KOPT-K1 (cell line): ENCODE measurements at regions not wholly inside any gene's neighbourhood (a gene's known extent, or its start where the extent isn't known, plus 50 kb on each side); places are given as distances from the start of the nearest gene placed in this dataset.

Experiments
- H3K27ac ChIP-seq: fragments of 200-600 bp; sonication (generic); 2 replicates; pipeline ENCODE4 v1.5.1; 2016; ENCODE audit warnings: antibody characterized with exemption, mild to moderate bottlenecking, low read depth, low read length; ENCODE audit not compliant: poor library complexity, severe bottlenecking
- H3K36me3 ChIP-seq: fragments of 200-600 bp; sonication (generic); 2 replicates; pipeline ENCODE4 v1.5.1; 2017; ENCODE audit warnings: antibody characterized with exemption, mild to moderate bottlenecking, low read length, moderate library complexity; ENCODE audit not compliant: insufficient read depth
- H3K9me3 ChIP-seq: fragments of 200-600 bp; sonication (generic); 2 replicates; pipeline ENCODE4 v1.5.1; 2017; ENCODE audit warnings: antibody characterized with exemption, low read length, mild to moderate bottlenecking; ENCODE audit not compliant: insufficient read depth, poor library complexity, severe bottlenecking

- H3K9me3 ChIP-seq, result no peaks in the 10 kb centered on the region
- no peaks in the 10 kb centered on the region for H3K36me3 ChIP-seq
- H3K27ac ChIP-seq, result no peak overlapping the region
Observed at GRCh38 chr5:87686975-87687374, 274.2 kb upstream of the CCNH start.

GRCh38 chr5:87686018-87686417 is 273.3 kb upstream of the CCNH start:
- H3K36me3 ChIP-seq, result no peaks in the 10 kb centered on the region
- no peak overlapping the region for H3K27ac ChIP-seq
- H3K9me3 ChIP-seq, result no peaks in the 10 kb centered on the region

GRCh38 chr5:87674235-87674634 is 261.5 kb upstream of the CCNH start:
- H3K36me3 ChIP-seq, result no peaks in the 10 kb centered on the region
- H3K9me3 ChIP-seq, result no peaks in the 10 kb centered on the region
- H3K27ac ChIP-seq, result no peak overlapping the region

- no peaks in the 10 kb centered on the region for H3K36me3 ChIP-seq
- no peaks in the 10 kb centered on the region for H3K9me3 ChIP-seq
- no peak overlapping the region for H3K27ac ChIP-seq
Observed at GRCh38 chr5:87671146-87671545, 258.4 kb upstream of the CCNH start.

GRCh38 chr5:87665166-87665565 is 252.4 kb upstream of the CCNH start:
- H3K36me3 ChIP-seq, result no peaks in the 10 kb centered on the region
- no peaks in the 10 kb centered on the region for H3K9me3 ChIP-seq
- H3K27ac ChIP-seq, result no peak overlapping the region

GRCh38 chr5:87661784-87662566 is 249.2 kb upstream of the CCNH start:
- H3K9me3 ChIP-seq, result no peaks in the 10 kb centered on the region
- H3K27ac ChIP-seq, result no peak overlapping the region
- no peaks in the 10 kb centered on the region for H3K36me3 ChIP-seq

GRCh38 chr5:87653242-87653641 is 240.5 kb upstream of the CCNH start:
- H3K36me3 ChIP-seq, result no peaks in the 10 kb centered on the region
- no peaks in the 10 kb centered on the region for H3K9me3 ChIP-seq
- no peak overlapping the region for H3K27ac ChIP-seq

GRCh38 chr5:87650284-87650683 is 237.6 kb upstream of the CCNH start:
- no peak overlapping the region for H3K27ac ChIP-seq
- no peaks in the 10 kb centered on the region for H3K9me3 ChIP-seq
- no peaks in the 10 kb centered on the region for H3K36me3 ChIP-seq

GRCh38 chr5:87649455-87649854 is 236.7 kb upstream of the CCNH start:
- no peak overlapping the region for H3K27ac ChIP-seq
- no peaks in the 10 kb centered on the region for H3K36me3 ChIP-seq
- H3K9me3 ChIP-seq, result no peaks in the 10 kb centered on the region

GRCh38 chr5:87645224-87645623 is 232.5 kb upstream of the CCNH start:
- Histone ChIP-seq H3K27ac (no peak overlapping the region), H3K36me3 (no peaks in the 10 kb centered on the region), H3K9me3 (no peaks in the 10 kb centered on the region)

GRCh38 chr5:87640902-87641301 is 228.2 kb upstream of the CCNH start:
- H3K27ac ChIP-seq, result no peak overlapping the region
- H3K36me3 ChIP-seq, result no peaks in the 10 kb centered on the region
- no peaks in the 10 kb centered on the region for H3K9me3 ChIP-seq

- no peaks in the 10 kb centered on the region for H3K9me3 ChIP-seq
- H3K27ac ChIP-seq, result no peak overlapping the region
- no peaks in the 10 kb centered on the region for H3K36me3 ChIP-seq
Observed at GRCh38 chr5:87627363-87627762, 214.6 kb upstream of the CCNH start.

GRCh38 chr5:87608385-87608784 is 195.7 kb upstream of the CCNH start:
- H3K27ac ChIP-seq, result no peak overlapping the region
- H3K36me3 ChIP-seq, result no peaks in the 10 kb centered on the region
- H3K9me3 ChIP-seq, result no peaks in the 10 kb centered on the region

GRCh38 chr5:87605663-87606062 is 192.9 kb upstream of the CCNH start:
- no peaks in the 10 kb centered on the region for H3K36me3 ChIP-seq
- H3K9me3 ChIP-seq, result no peaks in the 10 kb centered on the region
- H3K27ac ChIP-seq, result no peak overlapping the region

- H3K9me3 ChIP-seq, result no peaks in the 10 kb centered on the region
- H3K27ac ChIP-seq, result no peak overlapping the region
- no peaks in the 10 kb centered on the region for H3K36me3 ChIP-seq
Observed at GRCh38 chr5:87599778-87600177, 187.0 kb upstream of the CCNH start.

GRCh38 chr5:87598460-87598859 is 185.7 kb upstream of the CCNH start:
- H3K9me3 ChIP-seq, result no peaks in the 10 kb centered on the region
- no peaks in the 10 kb centered on the region for H3K36me3 ChIP-seq
- H3K27ac ChIP-seq, result no peak overlapping the region
